HepG2 (cell line): ENCODE measurements at regions not wholly inside any gene's neighbourhood (a gene's known extent, or its start where the extent isn't known, plus 50 kb on each side); places are given as distances from the start of the nearest gene placed in this dataset.

Experiments used
- ATAC-seq: fragments of 200-7000 bp; cut with Tn5 transposase; 3 replicates; pipeline ENCODE4 v1.9.1; 2020; ENCODE audit warnings: mild to moderate bottlenecking, moderate library complexity
- BruUV-seq: library from RNA; stranded (reverse); fragments of 400-500 nt; replicated peaks from 2 replicates; lab custom pipeline; 2021; lab: Mats Ljungman, UMichigan
- CTCF ChIA-PET: fragments of 300-600 bp; formaldehyde crosslinking; extraction: SDS; loops from one replicate; lab custom pipeline; 2021; ENCODE audit warnings: low total read pairs, inconsistent platforms, low intra/inter-chr PET ratio; lab: Yijun Ruan, JAX
- POLR2A ChIA-PET: fragments of 350-600 bp; sonication (Branson Sonifier 250); formaldehyde crosslinking; loops from one replicate; lab custom pipeline; 2020; ENCODE audit warnings: antibody characterized with exemption, inconsistent platforms; lab: Yijun Ruan, JAX
- DNase-seq: peaks from one replicate; pipeline ENCODE4 v3.0.0-alpha.2; 2015; ENCODE audit warnings: low spot score
- FAIRE-seq: peaks from 3 replicates; lab custom pipeline; 2011; peaks lifted over from hg19 to GRCh38; lab: Jason Lieb, UNC
- H2AFZ ChIP-seq: one replicate; pipeline ENCODE4 v1.6.1; 2011; ENCODE audit warnings: low read length, inconsistent platforms
- H3K27ac ChIP-seq: fragments of 300-600 bp; 3 replicates; pipeline ENCODE4 v1.8.0; 2011; ENCODE audit warnings: mixed run types, mild to moderate bottlenecking, mixed read lengths, low read length, inconsistent platforms; ENCODE audit not compliant: insufficient read depth; ENCODE audit errors: extremely low read length
- H3K27me3 ChIP-seq, 2 experiments: fragments of 200-600 bp in 1 of 2; 2 replicates in 1 of 2; 3 replicates in 1 of 2; pipeline versions ENCODE4 v1.6.0 to v1.8.0; 2011; ENCODE audit warnings: low read length in 2 of 2, mild to moderate bottlenecking in 2 of 2, moderate library complexity in 2 of 2, inconsistent platforms in 1 of 2; ENCODE audit not compliant: insufficient read depth in 2 of 2, control insufficient read depth in 1 of 2
- H3K36me3 ChIP-seq, 2 experiments: fragments of 200-600 bp in 1 of 2; replicated peaks in 1 of 2; 2 replicates in 1 of 2; 3 replicates in 1 of 2; pipeline versions ENCODE4 v1.5.1 to v1.8.0; 2011; ENCODE audit warnings: low read length in 2 of 2, inconsistent platforms in 1 of 2; ENCODE audit not compliant: insufficient read depth in 2 of 2, control insufficient read depth in 1 of 2
- H3K4me1 ChIP-seq: 2 replicates; pipeline ENCODE4 v1.5.1; 2012; ENCODE audit warnings: low read length, inconsistent platforms; ENCODE audit not compliant: insufficient read depth
- H3K4me2 ChIP-seq: 2 replicates; pipeline ENCODE4 v1.6.0; 2011; ENCODE audit warnings: low read depth, low read length, inconsistent platforms
- H3K4me3 ChIP-seq, 3 experiments: fragments of 200-600 bp in 1 of 3; sonication (generic), shearing (Covaris generic) in 1 of 3; replicated peaks in 1 of 3; 2 replicates each; pipeline ENCODE4 v1.5.1; 2011 to 2016; ENCODE audit warnings: low read length in 3 of 3, inconsistent platforms in 2 of 3, low read depth in 2 of 3, mild to moderate bottlenecking in 2 of 3, control low read depth in 1 of 3, mixed read lengths in 1 of 3; ENCODE audit not compliant: insufficient read depth in 1 of 3
- H3K79me2 ChIP-seq: one replicate; pipeline ENCODE4 v1.6.1; 2011; ENCODE audit warnings: low read length, inconsistent platforms; ENCODE audit not compliant: insufficient read depth
- H3K9ac ChIP-seq: 2 replicates; pipeline ENCODE4 v1.6.0; 2011; ENCODE audit warnings: mild to moderate bottlenecking, low read depth, low read length, inconsistent platforms; ENCODE audit not compliant: insufficient read depth
- H3K9me3 ChIP-seq: 2 replicates; pipeline ENCODE4 v1.5.1; 2012; ENCODE audit warnings: mild to moderate bottlenecking, low read length
- H4K20me1 ChIP-seq: 2 replicates; pipeline ENCODE4 v1.6.0; 2011; ENCODE audit warnings: inconsistent platforms, mild to moderate bottlenecking, low read length, moderate library complexity; ENCODE audit not compliant: insufficient read depth
- DBP ChIP-seq: sonication (generic); formaldehyde crosslinking; IDR thresholded peaks from 2 replicates; pipeline ENCODE4 v1.4.0; 2020; ENCODE audit warnings: missing genetic modification reagents; ENCODE audit errors: not compliant biosample characterization
- HMGXB3 ChIP-seq: sonication (generic); formaldehyde crosslinking; IDR thresholded peaks from 2 replicates; pipeline ENCODE4 v1.4.0; 2020; ENCODE audit warnings: missing genetic modification reagents, borderline replicate concordance
- IKZF1 ChIP-seq: fragments of 450-650 bp; IDR thresholded peaks from 2 replicates; pipeline ENCODE4 v1.7.1; 2016
- KLF15 ChIP-seq: sonication (generic); formaldehyde crosslinking; IDR thresholded peaks from 2 replicates; pipeline ENCODE4 v1.8.1; 2023; ENCODE audit warnings: borderline replicate concordance, mild to moderate bottlenecking, inconsistent platforms, missing genetic modification reagents, mixed read lengths
- KLF6 ChIP-seq: IDR thresholded peaks from 2 replicates; pipeline ENCODE4 v1.8.0; 2016; ENCODE audit warnings: missing biosample characterization, missing genetic modification reagents
- NFYC ChIP-seq: IDR thresholded peaks from 2 replicates; pipeline ENCODE4 v1.6.1; 2016; ENCODE audit warnings: missing genetic modification reagents, missing compliant biosample characterization
- SRY ChIP-seq: sonication (generic); formaldehyde crosslinking; IDR thresholded peaks from 2 replicates; pipeline ENCODE4 v1.8.0; 2022; ENCODE audit warnings: mild to moderate bottlenecking, missing genetic modification reagents
- ZNF407 ChIP-seq: sonication (generic); formaldehyde crosslinking; IDR thresholded peaks from one replicate; pipeline ENCODE4 v1.5.1; 2020; ENCODE audit warnings: mild to moderate bottlenecking, missing genetic modification reagents; ENCODE audit errors: not compliant biosample characterization
- WGBS: methylation state at CpG from one replicate; pipeline ENCODE4 v1.1.6; 2017; ENCODE audit warnings: low lambda C conversion rate; 5-methylcytosine and 5-hydroxymethylcytosine counted together
- in situ Hi-C: cut with HindIII; loops from 2 replicates; pipeline ENCODE4 v1.10.0; 2017; ENCODE audit warnings: low pct_unique_long_range_greater_than_20kb; ENCODE audit not compliant: extremely low pct_ligation_motif_present
- intact Hi-C: fragments of 100-400 bp; cut with micrococcal nuclease; formaldehyde crosslinking; loops from one replicate; pipeline ENCODE4 v1.10.0; 2022; ENCODE audit not compliant: unreplicated experiment

GRCh38 chr11:56799691-56800210 lies 51.3 kb upstream of the OR9G4 start:
- no TSS peak for BruUV-seq
- CTCF ChIA-PET, result no interaction called here
- WGBS, result 0% methylated on average over 4 of the region's 4 CpGs
- POLR2A ChIA-PET, result no interaction called here
- in situ Hi-C loops, result no loop called here
- no peak for DNase-seq
- H3K79me2 ChIP-seq, result no peaks in the 10 kb centered on the region
- no peaks in the 10 kb centered on the region for H3K9me3 ChIP-seq
- no peaks in the 10 kb centered on the region for H3K27me3 ChIP-seq
- no peak overlapping the region for H3K4me2 ChIP-seq
- H3K27ac ChIP-seq, result no peak overlapping the region
- ATAC-seq, result no peak
- H3K9ac ChIP-seq, result no peak overlapping the region
- FAIRE-seq, result no peak
- no peaks in the 10 kb centered on the region for H3K4me1 ChIP-seq
- no peaks in the 10 kb centered on the region for H4K20me1 ChIP-seq
- H3K4me3 ChIP-seq, result no peak overlapping the region
- H3K36me3 ChIP-seq, result no peaks in the 10 kb centered on the region
- no peak overlapping the region for H2AFZ ChIP-seq
- intact Hi-C loops, result no loop called here
- no peak for TF ChIP-seq ZNF407
- TF ChIP-seq KLF6 (CRISPR knock-in tag), result no peak
- no peak for TF ChIP-seq KLF15 (CRISPR knock-in tag)
- no peak for TF ChIP-seq NFYC (CRISPR knock-in tag)
- TF ChIP-seq SRY (CRISPR knock-in tag), result no peak
- no peak for TF ChIP-seq IKZF1
- TF ChIP-seq DBP (CRISPR knock-in tag), result no peak
- no peak for TF ChIP-seq HMGXB3 (CRISPR knock-in tag)
